ENCODE measurements at regions not wholly inside any gene's neighbourhood (a gene's known extent, or its start where the extent isn't known, plus 50 kb on each side); places are given as distances from the start of the nearest gene placed in this dataset.
A peak's percentile ranks its signal among the peaks of the same experiment; 100 is the strongest.

DNA sequence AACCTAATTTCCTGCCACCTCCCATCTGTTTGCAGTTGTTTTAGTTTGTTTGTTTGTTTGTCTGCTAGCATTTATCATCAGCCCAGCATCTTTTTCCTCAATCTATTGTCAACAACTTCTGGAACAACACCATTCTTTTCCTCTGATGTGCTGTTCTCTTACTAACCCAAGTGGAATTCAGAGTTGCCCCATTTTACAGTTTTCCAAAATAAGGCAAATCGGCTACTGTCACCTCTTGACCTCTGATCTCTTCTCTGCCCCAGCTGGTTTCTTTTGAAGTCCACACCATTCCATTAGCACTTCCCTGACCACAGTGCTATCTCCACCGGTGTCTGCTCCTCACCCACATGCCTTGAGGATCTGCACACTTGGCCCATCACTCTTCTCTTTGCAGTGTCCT lies 102.4 kb downstream of the EFNB2 start:
- no peaks in the 10 kb centered on the region for H3K9me3 Mint-ChIP-seq
- H3K27ac Mint-ChIP-seq = no peak overlapping the region
- H3K36me3 Mint-ChIP-seq = no peaks in the 10 kb centered on the region
- peaks cover 2% of the 10 kb centered on the region for H3K27me3 Mint-ChIP-seq
- ATAC-seq (ENCODE audit: low read depth) (no peak), DNase-seq (no peak)
- POLR2A ChIA-PET = no interaction called here
- H3K4me3 Mint-ChIP-seq = no peak overlapping the region
- H3K4me1 Mint-ChIP-seq = no peaks in the 10 kb centered on the region

DNA sequence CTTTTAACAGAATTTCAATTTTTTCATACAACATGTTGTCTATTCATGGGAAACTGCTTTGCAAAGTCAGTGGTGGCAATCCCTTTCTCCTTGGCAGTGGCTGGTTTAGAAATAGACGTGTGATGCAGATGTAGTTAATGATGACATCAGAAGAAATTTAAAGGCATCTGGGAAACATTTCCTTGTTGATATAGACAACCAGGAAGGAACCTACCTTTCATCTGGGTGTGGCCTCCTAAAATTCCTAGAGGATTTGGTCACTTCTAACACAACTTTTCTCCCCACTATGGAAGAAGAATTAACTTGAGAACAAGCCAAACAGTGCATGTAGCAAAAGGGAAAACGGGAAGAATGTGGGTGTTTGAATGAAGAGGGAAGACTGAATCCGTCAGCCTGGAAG lies 102.8 kb downstream of the EFNB2 start:
- Mint-ChIP-seq H3K9me3 (no peaks in the 10 kb centered on the region), H3K4me3 (no peak overlapping the region), H3K36me3 (no peaks in the 10 kb centered on the region), H3K4me1 (no peaks in the 10 kb centered on the region), H3K27me3 (peaks cover 2% of the 10 kb centered on the region), H3K27ac (no peak overlapping the region)
- DNase-seq (no peak), ATAC-seq (ENCODE audit: low read depth) (no peak)
- POLR2A ChIA-PET = no interaction called here

DNA sequence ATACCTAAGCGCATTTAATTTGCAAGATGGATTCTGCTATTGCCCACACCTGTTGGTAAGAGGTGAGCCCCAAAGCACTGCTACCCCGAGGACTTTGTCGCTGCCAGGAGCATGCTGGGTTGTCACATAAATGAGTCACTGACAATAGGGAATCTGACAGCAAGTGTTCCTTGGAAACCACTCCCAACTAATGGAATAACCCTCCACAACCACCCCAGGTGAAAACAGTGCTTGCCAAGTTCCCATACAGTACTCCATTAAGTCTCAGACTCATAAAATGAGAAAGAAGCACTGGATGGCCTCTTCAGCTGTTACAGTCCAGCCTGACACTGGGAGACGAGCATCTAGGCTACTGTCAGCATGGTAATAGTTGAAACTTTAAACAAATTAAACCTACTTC lies 108.6 kb downstream of the EFNB2 start:
- no peak for ATAC-seq (ENCODE audit: low read depth)
- no peak overlapping the region for H3K4me3 Mint-ChIP-seq
- POLR2A ChIA-PET = no interaction called here

DNA sequence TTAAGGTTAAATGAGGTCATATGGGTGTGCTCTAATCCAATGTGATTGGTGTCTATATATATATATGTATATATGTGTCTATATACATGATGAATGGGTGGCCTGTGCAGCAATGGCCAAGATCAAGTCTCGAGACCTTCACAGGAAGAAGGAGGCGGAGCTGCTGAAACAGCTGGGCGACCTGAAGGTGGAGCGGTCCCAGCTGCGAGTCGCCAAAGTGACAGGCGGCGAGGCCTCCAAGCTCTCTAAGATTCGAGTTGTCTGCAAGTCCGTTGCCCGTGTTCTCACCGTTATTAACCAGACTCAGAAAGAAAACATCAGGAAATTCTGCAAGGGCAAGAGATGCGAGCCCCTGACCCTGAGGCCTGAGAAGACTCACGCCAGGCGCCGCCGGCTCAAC lies 109.8 kb downstream of the EFNB2 start:
- DNase-seq (no peak), ATAC-seq (ENCODE audit: low read depth) (no peak)
- Mint-ChIP-seq H3K4me3 (no peak overlapping the region), H3K4me1 (no peaks in the 10 kb centered on the region), H3K36me3 (no peaks in the 10 kb centered on the region), H3K27me3 (no peaks in the 10 kb centered on the region), H3K9me3 (no peaks in the 10 kb centered on the region), H3K27ac (no peak overlapping the region)
- POLR2A ChIA-PET = no interaction called here

More for the DNA sequence above, 108.6 kb downstream of the EFNB2 start:
- H3K36me3 Mint-ChIP-seq = no peaks in the 10 kb centered on the region
- DNase-seq = no peak
- H3K9me3 Mint-ChIP-seq = no peaks in the 10 kb centered on the region
- H3K4me1 Mint-ChIP-seq = no peaks in the 10 kb centered on the region
- peaks cover 2% of the 10 kb centered on the region for H3K27me3 Mint-ChIP-seq
- no peak overlapping the region for H3K27ac Mint-ChIP-seq

DNA sequence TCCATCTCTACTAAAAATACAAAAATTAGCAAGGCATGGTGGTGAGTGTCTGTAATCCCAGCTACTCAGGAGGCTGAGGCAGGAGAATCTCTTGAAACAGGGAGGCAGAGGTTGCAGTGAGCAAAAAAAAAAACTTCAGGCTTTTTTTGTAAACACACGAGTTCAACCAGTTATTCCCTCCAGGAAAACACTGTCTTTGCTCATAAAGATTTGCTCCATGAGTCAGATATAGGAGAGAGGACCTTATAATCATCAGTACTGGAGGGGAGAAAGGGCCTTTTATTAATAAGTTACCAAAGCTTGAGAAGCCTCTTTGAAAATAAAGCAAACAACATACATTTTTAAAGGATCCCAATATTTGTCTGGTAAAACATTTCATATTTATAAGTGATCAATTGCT lies 110.7 kb downstream of the EFNB2 start:
- POLR2A ChIA-PET = no interaction called here
- Mint-ChIP-seq H3K4me3 (no peak overlapping the region), H3K36me3 (no peaks in the 10 kb centered on the region), H3K9me3 (no peaks in the 10 kb centered on the region), H3K27me3 (no peaks in the 10 kb centered on the region), H3K4me1 (no peaks in the 10 kb centered on the region), H3K27ac (no peak overlapping the region)
- DNase-seq = no peak
- no peak for ATAC-seq (ENCODE audit: low read depth)

DNA sequence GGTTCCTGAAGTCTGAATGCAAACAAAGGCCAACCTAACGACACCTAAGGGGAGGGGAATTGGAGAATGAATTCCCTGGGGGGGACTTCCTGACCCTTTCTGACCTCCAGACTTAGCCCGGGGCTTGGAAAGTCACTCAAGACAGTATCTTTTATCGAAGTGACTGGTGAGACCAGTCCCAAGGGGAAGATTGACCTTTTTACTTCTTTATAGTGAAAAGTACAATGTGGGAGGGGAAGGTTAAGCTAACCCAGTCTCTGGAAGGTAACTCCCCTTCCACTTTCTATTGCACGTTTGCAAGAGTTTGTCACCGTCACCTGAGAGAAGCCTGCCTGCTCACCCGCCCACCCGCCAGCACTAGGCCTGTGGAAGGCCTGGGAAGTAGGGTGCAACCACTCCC lies 111.9 kb downstream of the EFNB2 start:
- no peak for DNase-seq
- no peaks in the 10 kb centered on the region for H3K36me3 Mint-ChIP-seq
- POLR2A ChIA-PET = no interaction called here
- no peak for ATAC-seq (ENCODE audit: low read depth)
- H3K27ac Mint-ChIP-seq = no peak overlapping the region
- H3K9me3 Mint-ChIP-seq = no peaks in the 10 kb centered on the region
- no peak overlapping the region for H3K4me3 Mint-ChIP-seq
- H3K4me1 Mint-ChIP-seq = no peaks in the 10 kb centered on the region
- H3K27me3 Mint-ChIP-seq = no peaks in the 10 kb centered on the region

DNA sequence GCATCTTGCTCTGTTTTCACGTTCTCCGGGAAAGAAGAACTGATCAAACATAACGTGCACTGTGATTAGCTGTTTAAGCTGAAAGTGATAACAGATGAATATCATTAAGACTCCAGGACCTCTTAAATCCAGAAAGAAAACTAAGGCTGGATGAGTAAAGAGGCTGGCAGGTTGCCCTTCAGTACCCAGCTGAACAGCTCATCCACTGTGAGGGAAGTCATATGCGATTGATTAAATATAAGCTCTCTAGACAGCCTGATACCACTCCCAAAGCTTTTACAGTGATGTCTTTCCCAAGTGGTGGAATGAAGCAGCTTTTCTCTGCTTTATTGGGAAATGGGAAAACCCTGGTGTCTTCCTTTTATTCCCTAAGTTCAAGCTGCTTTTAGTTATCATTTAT lies 116.9 kb downstream of the EFNB2 start:
- no peaks in the 10 kb centered on the region for H3K9me3 Mint-ChIP-seq
- H3K4me3 Mint-ChIP-seq = no peak overlapping the region
- DNase-seq = no peak
- POLR2A ChIA-PET = no interaction called here
- peaks cover 2% of the 10 kb centered on the region for H3K4me1 Mint-ChIP-seq
- H3K27me3 Mint-ChIP-seq = peaks cover 15% of the 10 kb centered on the region
- H3K36me3 Mint-ChIP-seq = no peaks in the 10 kb centered on the region
- no peak overlapping the region for H3K27ac Mint-ChIP-seq
- no peak for ATAC-seq (ENCODE audit: low read depth)

DNA sequence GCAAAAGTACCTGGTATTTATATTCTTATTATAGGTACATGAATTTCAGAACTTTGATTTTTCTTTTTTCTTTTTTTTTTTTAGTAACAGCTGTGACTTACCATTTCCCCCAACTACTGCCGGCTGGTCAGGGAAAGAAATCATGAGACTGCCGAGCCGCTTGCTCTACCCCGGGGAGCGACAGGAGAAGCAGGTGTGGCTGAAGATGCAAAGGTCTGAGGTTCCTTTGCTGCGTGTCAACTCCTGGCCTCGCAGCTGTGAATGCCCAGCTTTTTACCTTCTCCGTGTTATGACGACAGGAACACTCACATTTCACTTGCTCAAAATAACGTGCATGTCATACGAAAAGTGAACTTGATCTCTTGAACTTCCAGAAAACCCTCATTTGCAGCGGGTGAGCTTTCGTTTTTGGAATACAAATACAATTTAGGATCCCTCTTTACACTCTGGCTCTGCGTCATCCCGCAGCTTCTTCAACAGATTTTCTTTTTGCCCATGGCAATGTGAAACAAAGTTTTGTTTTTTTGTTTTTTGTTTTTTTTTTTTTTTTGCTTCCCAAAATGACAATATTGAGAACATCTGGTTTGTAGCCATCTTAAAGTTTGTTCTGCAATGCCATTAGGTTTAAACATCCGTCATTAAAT lies 117.9 kb downstream of the EFNB2 start:
- Mint-ChIP-seq H3K36me3 (no peaks in the 10 kb centered on the region), H3K9me3 (no peaks in the 10 kb centered on the region), H3K27ac (no peak overlapping the region), H3K27me3 (peaks cover 15% of the 10 kb centered on the region), H3K4me1 (peaks cover 2% of the 10 kb centered on the region), H3K4me3 (peak overlapping the region; percentile 30)
- DNase-seq = no peak
- no peak for ATAC-seq (ENCODE audit: low read depth)
- POLR2A ChIA-PET = no interaction called here

DNA sequence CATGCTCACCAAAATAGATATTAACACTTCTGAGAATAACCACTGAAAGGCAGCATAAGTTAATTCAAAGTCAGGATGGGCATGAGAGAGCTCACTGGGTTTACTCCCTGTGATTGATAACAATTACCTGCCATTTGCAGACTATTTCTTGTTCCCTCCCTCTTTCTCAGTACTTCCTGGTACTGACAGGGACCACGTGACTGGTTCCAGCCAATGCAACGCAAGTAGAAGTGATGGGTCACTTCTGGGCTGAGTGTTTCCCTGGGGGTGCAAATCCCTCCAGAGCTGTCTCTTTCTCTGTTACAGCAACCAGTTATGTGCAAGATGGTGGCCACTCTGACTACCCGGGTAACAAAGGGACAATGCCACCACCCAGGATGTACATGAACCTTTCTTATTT lies 118.8 kb downstream of the EFNB2 start:
- ATAC-seq (ENCODE audit: low read depth) = no peak
- Mint-ChIP-seq H3K4me1 (peaks cover 2% of the 10 kb centered on the region), H3K36me3 (no peaks in the 10 kb centered on the region), H3K9me3 (no peaks in the 10 kb centered on the region), H3K27me3 (peaks cover 15% of the 10 kb centered on the region), H3K27ac (no peak overlapping the region), H3K4me3 (no peak overlapping the region)
- POLR2A ChIA-PET = no interaction called here
- DNase-seq = no peak

DNA sequence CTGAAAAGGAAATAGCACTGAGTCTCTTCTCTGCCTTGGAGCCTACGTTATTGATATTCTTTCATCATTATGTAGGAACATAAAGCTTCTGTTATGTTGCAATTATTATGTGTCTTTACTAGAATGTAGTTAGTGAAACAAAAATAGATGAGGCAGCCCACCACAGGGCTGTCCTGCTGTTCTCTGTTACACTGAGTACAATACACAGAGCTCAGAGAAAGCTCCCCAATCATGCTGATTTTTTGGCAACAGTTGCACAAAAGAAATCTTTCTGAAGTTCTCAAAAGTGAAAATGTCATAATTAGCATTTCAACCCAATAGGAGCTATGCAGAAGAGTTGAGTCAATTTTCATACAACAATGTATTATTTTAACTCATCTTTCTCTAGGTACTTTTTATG lies 119.5 kb downstream of the EFNB2 start:
- peaks cover 2% of the 10 kb centered on the region for H3K4me1 Mint-ChIP-seq
- no peak overlapping the region for H3K27ac Mint-ChIP-seq
- POLR2A ChIA-PET = no interaction called here
- H3K9me3 Mint-ChIP-seq = no peaks in the 10 kb centered on the region
- H3K4me3 Mint-ChIP-seq = no peak overlapping the region
- ATAC-seq (ENCODE audit: low read depth) (no peak), DNase-seq (no peak)
- H3K36me3 Mint-ChIP-seq = no peaks in the 10 kb centered on the region
- H3K27me3 Mint-ChIP-seq = peaks cover 15% of the 10 kb centered on the region

DNA sequence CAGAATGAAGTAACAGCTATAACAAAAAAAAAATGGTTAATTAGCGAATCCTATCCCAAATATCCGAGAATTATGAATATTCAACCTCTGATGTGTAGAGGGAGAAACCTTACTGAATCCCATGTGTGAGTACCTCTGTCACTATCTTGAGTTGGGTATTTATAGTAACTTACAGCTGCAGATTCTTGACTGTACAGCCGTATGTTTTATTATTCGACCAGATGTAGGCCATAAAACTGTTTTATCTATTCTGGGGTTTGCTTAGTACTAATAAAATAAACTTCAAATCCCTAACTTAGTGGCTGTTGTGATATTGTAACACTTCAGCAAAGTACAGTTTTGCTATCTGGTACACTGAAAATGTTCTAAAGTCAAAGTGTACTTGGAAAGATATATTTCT lies 120.0 kb downstream of the EFNB2 start:
- Mint-ChIP-seq H3K36me3 (no peaks in the 10 kb centered on the region), H3K9me3 (no peaks in the 10 kb centered on the region), H3K27me3 (peaks cover 15% of the 10 kb centered on the region), H3K27ac (no peak overlapping the region), H3K4me1 (peaks cover 2% of the 10 kb centered on the region), H3K4me3 (no peak overlapping the region)
- ATAC-seq (ENCODE audit: low read depth) (no peak), DNase-seq (no peak)
- POLR2A ChIA-PET = no interaction called here

DNA sequence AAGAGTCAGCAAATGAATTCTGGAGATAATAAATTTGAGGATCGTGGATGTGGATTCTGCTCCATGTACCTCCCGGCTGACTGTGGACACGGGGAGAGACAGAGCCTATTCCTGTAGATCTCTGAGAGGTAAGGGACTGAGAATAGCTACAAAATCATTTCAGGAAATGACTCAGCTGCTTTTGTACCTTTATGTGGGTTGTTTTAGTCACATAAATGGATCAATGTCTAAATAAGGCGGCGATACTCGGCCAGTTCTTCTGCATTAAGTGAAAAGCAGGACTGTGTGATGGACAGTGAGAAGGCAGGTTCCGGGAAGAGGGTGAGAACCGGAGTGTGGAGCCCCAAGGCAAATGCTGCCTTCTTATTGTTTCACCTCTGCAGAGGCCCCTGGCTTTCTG lies 128.1 kb downstream of the EFNB2 start:
- POLR2A ChIA-PET = no interaction called here
- no peak overlapping the region for H3K27ac Mint-ChIP-seq

DNA sequence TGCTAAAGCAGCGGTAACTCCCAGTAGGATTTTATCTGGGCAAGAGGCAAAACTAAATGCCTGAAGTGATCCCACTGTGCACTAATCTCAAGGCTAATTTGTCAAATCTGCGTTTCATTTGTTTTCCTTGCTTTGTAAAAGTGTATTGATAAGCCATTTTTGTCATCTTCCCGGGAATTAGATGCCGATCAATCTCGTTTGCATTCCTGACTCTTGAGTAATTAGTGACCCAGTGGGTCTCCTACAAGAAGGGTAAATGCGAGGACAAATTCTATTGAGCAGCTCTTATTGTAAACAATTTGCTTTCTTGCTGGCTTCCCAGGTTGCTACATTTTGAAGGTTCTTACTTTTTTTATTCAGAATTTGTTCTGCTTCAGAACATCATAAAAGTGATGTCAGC lies 129.7 kb downstream of the EFNB2 start:
- Mint-ChIP-seq H3K27ac (no peak overlapping the region), H3K4me1 (peaks cover 2% of the 10 kb centered on the region), H3K4me3 (no peak overlapping the region), H3K36me3 (no peaks in the 10 kb centered on the region), H3K9me3 (no peaks in the 10 kb centered on the region), H3K27me3 (peaks cover 7% of the 10 kb centered on the region)
- ATAC-seq (ENCODE audit: low read depth) = no peak
- POLR2A ChIA-PET = no interaction called here
- no peak for DNase-seq

More for the DNA sequence above, 128.1 kb downstream of the EFNB2 start:
- Mint-ChIP-seq H3K27me3 (peaks cover 7% of the 10 kb centered on the region), H3K36me3 (no peaks in the 10 kb centered on the region), H3K4me3 (no peak overlapping the region), H3K9me3 (no peaks in the 10 kb centered on the region), H3K4me1 (peaks cover 2% of the 10 kb centered on the region)
- DNase-seq (no peak), ATAC-seq (ENCODE audit: low read depth) (no peak)

DNA sequence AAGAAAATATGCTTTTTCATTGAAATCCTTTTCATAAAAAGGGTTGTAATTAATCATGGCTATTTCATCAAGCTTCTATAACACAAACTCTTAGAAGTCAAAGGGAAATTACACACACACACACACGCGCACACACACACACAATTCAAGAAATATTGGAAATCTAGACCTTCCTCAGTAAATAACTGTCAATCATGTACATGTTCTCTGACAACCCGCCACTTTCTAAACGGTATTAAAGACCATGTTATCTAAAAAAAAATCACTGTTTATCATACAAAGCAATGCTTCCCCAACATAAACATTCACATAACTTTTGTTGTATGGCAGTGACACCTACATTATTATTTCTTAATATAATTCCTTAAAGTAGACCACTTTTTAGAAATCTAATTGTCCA lies 132.2 kb downstream of the EFNB2 start:
- no peaks in the 10 kb centered on the region for H3K36me3 Mint-ChIP-seq
- H3K27ac Mint-ChIP-seq = no peak overlapping the region
- no peaks in the 10 kb centered on the region for H3K4me1 Mint-ChIP-seq
- POLR2A ChIA-PET = no interaction called here
- no peaks in the 10 kb centered on the region for H3K9me3 Mint-ChIP-seq
- ATAC-seq (ENCODE audit: low read depth) (no peak), DNase-seq (no peak)
- no peak overlapping the region for H3K4me3 Mint-ChIP-seq
- peaks cover 4% of the 10 kb centered on the region for H3K27me3 Mint-ChIP-seq

DNA sequence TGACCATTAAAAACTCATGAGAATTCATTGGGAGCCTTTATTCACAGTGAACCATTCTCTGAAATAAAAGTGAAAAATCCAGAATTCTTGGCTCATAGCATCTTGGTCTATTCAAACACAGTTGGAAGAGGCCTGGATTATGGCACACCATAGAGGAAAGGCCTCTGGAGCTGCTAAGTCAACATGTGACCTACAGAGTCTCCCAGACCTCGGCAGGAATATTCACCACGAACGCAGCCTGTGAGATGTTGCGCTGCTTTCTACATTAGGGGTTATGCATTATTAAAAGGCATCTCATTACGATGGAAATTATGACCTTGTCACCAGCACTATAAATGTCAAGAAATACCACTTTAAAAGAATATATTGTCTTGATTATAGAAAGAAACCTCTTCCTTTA lies 132.6 kb downstream of the EFNB2 start:
- POLR2A ChIA-PET = no interaction called here
- DNase-seq = no peak
- Mint-ChIP-seq H3K27ac (no peak overlapping the region), H3K9me3 (no peaks in the 10 kb centered on the region), H3K36me3 (no peaks in the 10 kb centered on the region), H3K27me3 (peaks cover 4% of the 10 kb centered on the region), H3K4me3 (no peak overlapping the region), H3K4me1 (no peaks in the 10 kb centered on the region)
- ATAC-seq (ENCODE audit: low read depth) = no peak
